HG02623 (cell line): ENCODE measurements at regions not wholly inside any gene's neighbourhood (a gene's known extent, or its start where the extent isn't known, plus 50 kb on each side); places are given as distances from the start of the nearest gene placed in this dataset.

ENCODE experiments used
- ATAC-seq: cut with Tn5 transposase; IDR thresholded peaks from one replicate; pipeline ENCODE4 v1.9.1; 2021; ENCODE audit warnings: moderate library complexity; ENCODE audit not compliant: unreplicated experiment

DNA sequence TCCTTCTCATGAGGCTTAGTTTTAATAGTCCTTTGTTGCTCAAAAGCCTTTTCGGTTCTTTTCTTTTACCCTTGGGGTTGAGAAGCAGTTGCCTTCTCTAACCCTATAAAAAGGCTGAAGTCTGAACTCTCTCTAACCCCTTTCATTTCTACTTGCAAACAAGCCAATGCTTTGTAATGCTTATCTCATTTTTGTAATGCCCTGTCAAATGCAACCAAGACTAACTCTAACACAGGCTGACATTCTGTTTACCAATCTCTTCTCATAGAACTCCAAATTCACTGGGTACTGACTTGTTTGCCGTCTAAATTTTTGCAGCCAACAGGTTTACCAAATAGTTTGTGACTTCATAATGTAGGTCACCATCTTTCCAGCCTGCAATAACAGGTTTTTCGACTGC, 233.9 kb upstream of the SNX7 start:
- ATAC-seq, result no peak

DNA sequence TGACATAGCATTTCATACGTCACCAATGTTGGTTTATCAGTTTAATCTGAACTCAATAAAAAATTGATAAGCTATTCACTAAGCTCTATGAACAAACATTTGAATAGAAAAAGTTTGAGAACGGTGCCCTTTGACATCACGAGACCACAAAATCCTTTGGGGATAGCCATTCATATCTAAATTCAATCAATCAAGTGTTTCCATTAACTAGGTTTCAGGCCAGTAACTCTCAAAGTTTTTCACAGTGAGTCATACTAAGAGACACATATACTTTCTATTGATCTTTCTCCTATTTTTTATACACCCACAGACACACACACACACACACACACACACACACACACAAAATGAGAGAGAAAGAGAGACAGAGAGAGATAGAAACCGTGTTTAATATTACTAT, 235.4 kb upstream of the SNX7 start:
- no peak for ATAC-seq

DNA sequence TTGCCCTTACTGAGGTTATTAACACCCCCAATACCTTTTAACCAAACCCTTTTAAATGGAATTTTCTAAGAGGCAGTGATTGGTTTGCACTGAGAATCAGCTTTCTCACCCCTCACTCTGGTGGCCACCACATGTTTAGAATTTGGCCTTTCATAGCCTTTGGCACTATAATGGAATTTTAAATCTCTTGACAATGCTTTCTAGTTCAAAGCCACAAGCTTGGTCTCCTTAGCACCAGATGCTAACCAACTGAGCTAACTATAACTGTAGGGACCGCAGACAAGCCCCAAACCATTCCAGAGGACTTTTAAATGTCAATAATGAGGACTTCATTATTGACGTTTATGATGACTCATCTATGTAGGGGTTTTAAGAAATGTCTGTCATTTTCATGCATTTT, 238.7 kb upstream of the SNX7 start:
- ATAC-seq, result no peak

DNA sequence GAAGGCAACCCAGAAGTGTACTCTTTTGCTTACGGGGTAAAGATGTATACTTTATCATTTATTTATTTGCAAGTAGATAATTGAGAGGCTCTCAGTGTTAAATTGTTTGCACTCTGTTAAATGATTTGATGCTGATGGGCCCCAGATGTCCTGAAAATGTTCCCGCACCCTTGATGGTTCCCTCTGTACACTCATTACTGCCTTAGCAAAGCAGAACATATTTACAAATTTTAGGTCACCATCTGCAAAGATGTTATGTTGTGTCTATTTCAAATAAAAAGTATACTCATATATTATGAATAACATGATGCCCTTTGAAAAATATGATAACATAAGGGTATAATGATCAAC, 240.5 kb upstream of the SNX7 start:
- no peak for ATAC-seq

DNA sequence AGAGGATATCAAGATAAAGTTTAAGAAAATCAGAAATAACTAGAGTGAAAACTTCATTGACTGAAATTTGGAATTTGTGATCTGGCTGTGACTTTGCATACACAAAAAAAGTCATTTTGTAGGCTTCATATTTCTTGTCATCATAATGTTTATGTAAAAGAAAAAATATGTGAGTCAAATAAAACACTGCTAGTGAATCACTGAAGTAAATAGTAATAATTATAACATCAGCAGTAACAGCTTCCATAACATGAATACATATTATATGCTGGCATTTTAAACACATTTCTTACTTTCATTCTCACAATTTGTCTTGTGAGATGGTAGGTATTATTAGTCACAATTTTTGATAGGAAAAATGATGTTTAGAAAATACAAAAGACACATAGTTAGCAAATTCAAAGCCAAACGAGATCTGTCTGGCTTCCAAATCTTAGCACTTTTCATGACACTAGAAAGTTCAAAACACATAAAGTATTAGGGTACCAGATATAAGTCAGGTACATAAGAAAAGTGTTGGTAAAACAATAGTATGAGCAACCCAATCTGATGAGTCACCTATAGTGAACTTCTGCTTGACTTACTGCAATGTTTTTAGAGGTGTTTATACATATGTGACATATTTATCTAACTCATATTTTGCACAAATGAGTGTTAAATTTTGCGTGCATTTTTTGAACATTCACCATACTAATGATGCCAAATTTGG, 241.0 kb upstream of the SNX7 start:
- no peak for ATAC-seq

DNA sequence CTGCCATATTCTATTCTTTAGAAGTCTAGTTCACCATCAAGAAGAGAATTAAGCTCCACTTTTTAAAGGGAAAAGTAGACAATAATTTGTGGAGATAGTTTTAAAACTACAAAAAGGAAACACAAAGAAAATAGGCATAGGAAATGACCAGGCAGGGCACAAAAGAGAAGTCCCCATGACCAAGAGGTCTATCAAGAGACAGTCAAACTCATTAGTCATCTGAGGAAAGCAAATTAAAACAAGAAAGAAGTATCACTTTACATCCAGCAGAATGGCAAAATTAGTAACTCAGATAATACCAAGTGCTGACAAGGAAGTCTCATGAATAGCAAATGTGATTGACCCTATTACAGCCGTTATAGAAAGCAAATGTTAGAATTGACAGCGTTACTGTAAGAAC, 243.7 kb upstream of the SNX7 start:
- no peak for ATAC-seq

DNA sequence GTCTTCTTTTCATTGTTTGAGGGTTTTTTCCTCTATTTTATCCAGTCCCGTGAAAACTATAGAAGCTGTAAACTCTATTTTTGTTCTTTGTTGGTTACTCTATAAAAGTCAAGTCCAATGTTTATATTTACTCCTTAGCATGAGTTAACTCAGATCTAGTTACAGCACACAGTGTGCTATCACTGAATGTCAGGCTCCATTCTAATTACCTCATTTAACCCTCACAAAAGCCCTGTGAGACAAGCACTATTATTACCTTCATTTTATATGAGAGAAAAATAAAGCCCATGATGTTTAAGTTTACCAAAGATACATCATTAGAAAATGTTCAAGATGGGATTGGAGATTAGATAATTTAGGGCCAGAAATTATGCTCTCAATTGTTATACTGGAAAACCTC, 251.4 kb upstream of the SNX7 start:
- no peak for ATAC-seq

DNA sequence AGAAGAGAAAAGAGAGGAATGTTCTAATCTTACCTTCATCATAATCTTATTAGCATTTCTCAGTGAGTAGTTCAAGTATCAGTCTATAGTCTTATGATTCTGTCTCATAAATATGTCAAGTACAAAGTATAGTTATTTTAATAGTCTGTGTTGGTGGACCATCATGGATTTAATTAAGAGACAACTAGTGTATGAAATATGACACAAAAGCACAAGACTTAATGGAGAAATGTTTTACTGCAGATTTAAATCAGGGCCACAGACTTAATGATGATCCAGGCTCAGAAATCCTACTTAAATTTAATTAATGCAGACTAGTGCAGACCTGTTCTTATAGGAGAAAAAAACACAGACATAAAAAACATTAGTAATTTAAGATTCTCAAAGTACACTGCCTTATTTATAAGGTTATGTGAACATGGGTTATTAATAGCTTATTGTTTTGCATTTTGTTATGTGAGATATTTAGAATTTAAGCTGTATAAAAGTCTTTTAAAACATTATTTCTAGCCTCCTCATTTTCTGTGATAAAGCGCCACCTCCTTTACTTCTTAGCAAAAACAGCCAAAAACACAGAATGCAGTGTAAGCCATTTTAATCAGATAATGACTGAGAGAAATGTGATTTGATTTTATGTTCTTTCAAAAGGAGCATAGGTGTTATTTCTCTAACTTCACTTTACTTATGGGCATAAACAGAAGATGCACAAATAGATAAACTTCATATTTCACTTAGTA, 255.0 kb upstream of the SNX7 start:
- no peak for ATAC-seq

DNA sequence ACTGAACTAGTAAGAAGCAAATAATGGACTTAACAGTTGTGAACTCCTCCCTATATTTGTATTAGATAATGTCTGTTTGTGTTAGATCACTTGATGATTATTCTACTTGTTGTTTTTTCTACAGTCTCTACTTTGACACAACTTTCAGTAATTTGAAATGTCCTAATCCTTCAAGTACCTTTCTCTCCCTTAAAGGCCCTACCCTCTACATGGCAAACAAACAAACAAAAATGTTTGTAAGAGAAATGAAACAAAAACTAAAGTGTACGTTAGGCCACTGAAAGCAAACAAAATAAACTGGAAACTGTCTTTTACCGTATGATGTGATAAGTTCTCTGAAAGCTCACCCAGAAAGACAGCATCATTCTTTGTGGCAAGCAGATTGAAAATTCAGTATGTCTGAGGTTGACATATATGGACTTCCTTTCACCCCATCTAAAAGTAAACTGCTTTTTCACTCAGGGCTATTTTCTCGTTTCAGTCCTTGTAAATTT, 255.9 kb upstream of the SNX7 start:
- peak; percentile 71 for ATAC-seq

DNA sequence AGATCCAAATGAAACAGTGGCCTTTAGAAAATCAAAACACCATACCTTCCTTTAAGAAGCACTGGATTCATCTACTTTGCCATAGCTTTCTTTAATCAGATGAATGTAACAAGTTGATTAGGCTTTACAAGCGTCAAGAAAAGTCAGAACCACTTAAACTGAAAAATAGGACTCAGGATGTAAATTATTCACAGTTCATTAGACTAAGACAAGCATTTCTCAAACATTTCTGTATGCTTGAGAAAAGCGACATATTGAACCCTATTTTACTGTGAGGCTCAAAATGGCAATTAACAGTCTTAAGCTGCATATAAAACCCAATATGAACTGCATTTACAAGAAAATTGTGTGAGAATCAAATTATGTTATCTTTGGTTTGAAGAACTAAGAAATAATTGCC, 256.7 kb upstream of the SNX7 start:
- no peak for ATAC-seq

DNA sequence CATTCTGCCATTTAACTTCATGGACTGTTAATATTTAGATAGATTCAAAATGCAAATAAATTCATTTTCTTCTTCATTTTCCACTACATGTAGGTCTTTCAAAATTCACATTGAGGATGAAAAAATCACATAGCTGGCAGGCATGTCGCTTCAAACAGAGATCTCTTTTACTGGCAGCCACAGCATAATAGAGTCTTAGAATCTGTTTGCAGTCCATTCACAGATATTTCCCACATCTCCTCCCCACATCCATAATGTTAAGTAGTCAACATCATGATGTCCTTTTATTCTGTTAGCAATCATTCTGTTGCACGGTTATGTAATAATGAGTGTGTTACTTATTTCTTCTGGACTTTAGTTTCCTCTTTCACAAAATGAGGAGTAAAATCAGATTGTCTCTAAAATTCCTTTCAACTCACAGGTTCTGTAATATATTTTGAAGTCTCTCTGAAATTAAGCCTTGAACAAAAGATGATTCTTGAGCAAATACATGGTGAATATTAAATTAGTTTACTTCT, 257.5 kb upstream of the SNX7 start:
- ATAC-seq, result no peak

DNA sequence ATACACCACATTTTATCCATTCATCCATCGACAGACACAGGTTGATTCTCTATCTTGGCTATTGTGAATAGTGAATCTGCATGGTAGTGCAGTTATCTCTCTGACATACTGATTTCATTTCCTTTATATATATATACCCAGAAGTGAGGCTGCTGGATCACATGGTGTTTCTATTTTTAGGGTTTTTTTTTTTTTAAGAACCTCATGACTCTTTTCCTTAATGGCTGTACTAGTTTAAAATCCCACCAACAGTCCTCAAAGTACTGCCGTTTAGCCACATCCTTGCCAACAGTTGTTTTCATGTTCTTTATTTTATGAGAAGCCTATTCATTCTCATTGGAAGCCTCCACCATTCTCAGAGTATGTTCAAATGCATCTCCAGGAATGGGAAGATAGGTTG, 258.7 kb upstream of the SNX7 start:
- ATAC-seq, result no peak

DNA sequence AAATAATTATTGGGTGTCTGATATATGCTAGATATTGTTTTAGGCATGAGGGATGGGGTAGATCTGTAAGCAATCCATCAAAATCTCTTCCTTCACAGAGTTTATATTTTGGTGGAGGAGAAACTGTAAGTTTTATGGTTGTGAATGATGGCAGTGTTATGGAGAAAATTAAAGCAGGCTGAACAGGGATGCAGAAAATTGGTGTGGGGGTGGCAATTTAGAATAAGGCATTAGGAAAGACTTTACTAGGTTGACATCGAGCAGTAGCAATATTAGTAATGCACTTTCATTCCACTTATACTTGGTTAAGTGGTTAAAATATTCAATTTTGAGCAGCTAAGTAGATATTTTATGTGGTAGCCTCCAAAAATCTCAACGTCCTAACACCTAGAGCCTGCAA, 261.1 kb upstream of the SNX7 start:
- ATAC-seq, result no peak

DNA sequence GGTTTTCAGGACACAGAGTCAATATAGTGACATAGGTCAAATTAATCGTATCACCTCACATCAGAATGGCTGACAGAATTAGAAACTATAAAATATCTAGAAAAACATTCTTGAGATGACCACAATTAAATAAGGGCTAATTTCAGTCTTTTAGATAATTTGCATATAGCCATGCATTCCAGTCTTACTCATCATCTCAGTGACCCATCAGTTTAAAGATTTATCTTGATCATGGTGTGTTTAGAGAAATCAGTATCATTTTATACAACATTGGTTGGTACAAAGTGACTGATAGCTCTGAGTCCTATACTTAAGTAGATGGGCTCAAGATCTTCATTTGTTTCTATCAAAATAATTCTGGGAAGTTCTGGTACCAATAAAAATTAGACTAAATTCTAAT, 262.3 kb upstream of the SNX7 start:
- no peak for ATAC-seq

DNA sequence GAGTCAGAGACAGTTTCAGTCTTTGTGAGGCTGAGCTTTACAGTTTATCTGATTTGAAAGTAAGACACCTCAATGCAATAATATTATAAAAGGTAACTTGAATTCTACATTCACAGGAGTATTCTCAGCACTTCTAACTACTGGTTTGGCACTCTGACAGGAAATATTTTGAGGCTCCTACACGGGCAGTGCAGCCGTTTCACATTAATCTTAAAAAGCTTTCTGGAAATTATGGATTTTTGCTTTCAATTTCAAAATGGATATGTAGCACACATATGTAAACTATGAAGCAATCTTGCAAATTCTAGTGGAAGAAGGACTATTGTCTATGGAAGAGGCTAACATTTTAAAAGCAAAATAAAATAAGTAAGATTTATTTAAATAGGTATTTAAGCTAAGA, 262.9 kb upstream of the SNX7 start:
- no peak for ATAC-seq

DNA sequence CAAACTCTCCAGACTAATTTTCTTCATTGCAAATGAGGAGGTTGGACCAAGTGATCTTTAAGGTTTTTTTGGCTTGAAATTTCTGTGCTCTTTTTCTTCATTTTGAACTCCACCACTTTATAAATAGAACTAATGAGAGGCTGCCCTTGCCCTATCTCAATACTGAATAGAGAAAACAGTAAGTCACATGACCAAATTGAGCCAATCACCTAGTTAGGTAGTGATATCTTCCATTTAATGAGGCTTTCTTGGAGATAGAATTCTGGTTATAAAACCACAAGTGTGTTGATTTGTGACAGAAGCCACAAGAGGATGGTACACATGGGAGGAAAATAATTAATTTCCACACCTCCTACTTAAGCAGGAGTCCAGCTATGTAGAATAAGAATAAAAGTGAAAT, 263.4 kb upstream of the SNX7 start:
- no peak for ATAC-seq

DNA sequence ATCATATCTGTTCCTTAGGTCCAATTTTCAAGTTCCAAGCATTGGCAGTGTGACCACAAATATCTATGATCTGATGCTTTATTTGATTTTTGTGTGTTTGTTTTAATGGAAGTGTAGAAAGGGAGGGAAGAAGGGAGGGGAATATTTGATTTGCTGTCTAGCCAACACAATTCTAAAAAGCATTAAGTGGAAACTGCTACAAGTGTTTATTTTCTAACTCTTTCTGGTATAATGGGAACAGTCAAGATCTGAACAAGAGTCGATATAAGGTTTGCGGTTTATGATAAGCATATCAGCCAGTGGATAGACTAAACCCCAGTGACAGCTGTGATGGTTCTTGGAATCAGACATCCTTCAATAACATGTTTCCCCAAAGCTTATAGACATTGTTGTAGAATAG, 267.8 kb upstream of the SNX7 start:
- ATAC-seq, result no peak

DNA sequence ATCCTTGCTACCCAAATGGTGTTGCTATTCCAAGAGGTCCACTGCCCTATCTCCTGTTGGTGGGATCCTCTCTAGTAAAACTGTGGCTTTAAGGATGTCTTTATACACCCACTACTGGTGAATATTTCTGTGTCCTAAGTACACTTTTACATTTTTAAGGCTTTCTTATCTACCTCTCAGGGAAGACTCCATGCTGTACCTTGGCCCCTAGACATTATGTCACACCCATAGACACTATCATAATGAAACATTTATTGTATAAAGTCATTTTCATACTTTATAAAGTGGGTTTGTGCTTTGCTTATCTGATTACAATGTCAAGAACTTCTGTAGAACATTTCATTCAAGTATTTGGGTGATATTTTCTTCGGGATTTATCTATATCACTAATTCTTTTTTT, 270.3 kb upstream of the SNX7 start:
- no peak for ATAC-seq

DNA sequence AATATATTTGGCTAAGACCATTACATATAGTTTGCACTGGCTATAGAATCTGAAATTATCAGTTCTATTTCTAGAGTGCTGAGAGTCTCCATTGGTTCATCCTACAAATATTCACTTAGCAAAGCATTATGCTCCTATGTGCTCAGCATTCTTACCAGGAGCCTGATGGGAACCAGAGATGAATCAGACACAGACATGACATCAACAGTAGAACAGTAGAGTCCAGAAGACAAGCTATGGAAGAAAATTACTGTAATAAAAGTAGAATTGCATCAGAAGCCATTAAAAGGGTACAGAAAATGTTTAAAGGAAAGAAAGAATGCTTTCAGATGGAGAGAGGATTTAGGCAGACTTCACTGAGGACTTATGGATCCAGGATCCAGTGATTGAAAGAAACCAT, 271.7 kb upstream of the SNX7 start:
- no peak for ATAC-seq

DNA sequence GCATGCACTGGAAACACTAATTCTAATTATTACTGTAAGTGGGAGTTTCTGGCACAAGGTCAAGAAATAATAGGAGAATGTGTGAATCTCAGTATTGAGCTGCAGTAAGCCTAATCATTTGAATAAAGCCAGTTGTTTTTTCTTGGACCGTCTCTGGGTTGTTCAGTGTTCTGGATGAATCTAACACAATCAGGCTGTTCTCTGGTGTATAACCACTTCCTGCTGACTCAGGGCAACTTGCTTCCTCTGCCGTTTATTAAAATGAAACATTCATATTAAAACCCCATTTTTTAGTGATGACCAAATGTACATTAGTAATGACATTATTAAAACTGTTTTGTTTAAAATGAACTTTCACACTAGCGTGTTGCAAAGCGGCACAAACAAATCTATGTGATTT, 273.1 kb upstream of the SNX7 start:
- ATAC-seq, result peak; percentile 60

DNA sequence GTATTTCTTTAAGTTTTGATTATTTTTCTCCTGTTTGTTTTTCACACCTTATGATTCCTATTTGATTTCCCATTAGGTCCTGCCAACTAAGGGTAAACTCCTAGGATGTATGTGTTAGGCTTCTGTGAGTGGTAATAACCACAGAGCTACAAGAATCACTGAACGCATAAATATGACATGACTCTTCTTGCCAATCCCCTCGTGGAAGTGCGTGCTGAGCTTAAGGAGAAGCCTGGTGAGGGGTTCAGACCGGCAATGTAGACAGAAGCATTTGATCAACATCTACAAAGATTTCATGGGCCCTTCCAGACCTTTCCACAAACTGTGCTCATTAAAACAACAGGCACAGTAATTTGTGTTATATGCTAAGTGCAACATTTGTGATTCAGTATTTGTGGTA, 273.8 kb upstream of the SNX7 start:
- ATAC-seq, result no peak

DNA sequence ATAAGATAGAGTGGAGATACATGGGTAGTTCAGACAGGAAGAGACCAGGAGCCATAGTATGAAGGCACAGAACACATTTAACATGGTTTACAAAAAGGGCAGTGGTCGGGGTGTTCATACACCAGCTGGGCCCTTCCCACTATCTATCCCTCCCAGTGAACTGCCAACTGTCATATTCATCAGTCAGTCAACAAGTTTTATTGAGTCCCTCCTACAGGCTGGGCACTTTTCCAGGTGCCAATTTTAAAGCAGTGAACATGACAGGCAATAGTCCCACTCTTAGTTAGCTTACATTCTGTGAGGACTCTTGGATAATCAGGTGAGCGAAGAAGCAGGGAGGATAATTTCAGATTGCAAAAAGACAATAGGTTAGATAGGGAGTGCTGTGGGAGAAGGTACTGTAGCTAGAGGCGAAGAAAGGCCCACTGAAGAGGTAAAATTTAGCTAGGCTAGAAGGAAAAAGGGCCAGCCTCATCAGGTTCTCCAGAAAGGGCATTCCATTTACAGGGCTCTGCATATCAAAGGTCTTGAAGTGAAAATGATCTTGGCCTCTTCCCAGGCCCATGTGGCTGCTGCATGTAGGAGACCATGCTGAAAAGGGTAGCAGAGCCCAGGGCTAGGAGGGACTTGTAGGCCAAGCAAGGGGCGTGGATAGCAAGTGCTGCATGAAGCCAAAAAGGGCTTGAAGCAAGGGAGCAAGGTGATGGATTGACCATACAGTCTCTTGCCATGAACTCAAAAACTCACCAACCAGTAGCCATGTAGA, 274.7 kb upstream of the SNX7 start:
- no peak for ATAC-seq
